Activated CD8-positive, alpha-beta memory T cell treated with anti-CD3 and anti-CD28 coated beads, Interleukin-2, amount 50 U/mL, for 24 hours (primary cell): ENCODE measurements at regions not wholly inside any gene's neighbourhood (a gene's known extent, or its start where the extent isn't known, plus 50 kb on each side); places are given as distances from the start of the nearest gene placed in this dataset.

Experiments used
- DNase-seq: peaks from one replicate; pipeline ENCODE4 v3.0.0-alpha.2; 2020; ENCODE audit errors: extremely low read depth

DNA sequence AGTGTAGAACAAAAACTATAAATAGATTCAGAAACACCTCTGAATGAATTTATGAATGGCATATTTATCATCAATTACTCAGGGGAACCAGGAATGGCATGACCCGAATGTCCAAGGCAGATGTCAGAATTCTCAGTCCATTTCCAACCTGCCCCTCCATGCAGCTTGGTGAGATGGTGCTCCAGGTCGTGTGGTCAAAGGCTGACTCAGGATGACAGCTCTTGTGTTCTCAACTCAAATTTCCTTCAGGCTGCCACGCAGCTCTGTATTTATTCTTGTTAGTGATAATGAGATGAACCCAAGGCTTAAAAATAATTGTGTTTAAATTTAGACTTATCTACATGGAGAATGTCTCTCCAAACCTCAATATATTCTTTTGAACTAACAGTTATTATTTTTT, 146.9 kb downstream of the METTL4 start:
- DNase-seq: no peak

DNA sequence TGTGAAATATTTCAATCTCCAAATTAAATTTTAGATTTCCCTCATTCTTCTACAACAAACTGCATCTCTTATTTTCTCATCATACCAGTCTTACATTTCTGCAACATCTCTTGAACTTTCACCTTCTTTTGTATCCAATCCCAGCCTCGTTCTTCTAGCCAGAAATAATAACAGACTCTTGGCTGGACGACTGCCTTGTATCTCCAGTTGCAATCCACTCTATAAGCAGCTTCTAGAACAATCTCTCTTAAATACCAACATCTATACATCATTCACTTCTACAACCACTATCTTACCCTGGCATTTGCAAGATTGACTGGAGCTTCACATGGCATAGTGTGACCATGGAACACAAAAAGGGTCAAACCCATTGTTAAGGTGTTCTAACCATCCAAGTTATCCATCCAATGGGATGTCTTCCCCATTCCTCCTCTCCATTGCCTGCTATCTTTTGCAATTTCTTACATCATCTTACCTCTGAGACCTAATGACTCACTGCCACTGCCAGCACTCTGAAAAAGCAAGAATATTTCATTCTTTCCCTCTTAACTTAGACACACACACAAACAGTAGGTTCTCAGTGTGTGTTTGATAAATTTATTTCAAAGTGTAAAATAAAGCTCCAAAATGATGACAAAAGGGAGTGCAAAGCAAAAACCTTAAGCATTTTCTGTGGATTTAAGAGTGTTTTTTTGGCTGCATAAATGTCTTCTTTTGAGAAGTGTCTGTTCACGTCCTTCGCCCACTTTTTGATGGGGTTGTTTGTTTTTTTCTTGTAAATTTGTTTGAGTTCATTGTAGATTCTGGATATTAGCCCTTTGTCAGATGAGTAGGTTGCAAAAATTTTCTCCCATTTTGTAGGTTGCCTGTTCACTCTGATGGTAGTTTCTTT, 145.6 kb downstream of the METTL4 start:
- no peak for DNase-seq

DNA sequence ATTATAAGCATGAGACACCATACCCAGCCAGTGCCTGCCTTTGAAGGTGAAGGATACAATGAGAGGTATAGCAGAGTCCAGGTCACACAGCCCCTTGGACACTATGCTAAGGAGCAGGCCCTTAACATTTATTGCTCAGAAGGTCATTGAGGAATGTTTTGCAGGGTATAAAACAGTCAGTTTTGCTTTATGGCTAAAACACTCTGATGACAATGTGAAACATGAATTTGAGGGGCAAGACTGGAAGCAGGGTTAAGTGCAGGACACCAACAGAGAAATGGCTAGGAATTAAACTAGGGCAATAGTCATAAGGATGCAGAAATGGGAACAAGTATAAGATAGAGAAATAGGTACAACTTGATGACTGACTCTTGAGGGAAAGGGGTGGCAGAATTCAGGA, 141.1 kb downstream of the METTL4 start:
- no peak for DNase-seq

DNA sequence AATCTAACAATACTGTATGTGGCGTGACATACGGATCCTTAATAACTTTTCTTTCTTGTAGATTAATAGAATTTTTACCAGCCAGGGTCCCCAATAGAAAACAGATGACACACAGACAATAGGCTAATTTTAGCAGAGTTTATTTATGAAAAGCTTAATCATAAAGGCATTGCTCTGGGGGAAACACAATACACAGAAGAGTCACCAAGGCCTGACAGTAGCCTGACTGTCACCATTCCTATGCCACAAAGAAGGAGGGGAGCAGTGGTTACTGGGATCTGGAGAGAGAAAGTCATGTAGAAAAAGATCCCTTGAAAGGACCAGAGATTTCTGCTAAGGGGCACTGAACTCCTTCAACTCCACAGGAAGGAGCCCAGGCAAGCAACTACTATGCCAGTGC, 139.5 kb downstream of the METTL4 start:
- DNase-seq: no peak

DNA sequence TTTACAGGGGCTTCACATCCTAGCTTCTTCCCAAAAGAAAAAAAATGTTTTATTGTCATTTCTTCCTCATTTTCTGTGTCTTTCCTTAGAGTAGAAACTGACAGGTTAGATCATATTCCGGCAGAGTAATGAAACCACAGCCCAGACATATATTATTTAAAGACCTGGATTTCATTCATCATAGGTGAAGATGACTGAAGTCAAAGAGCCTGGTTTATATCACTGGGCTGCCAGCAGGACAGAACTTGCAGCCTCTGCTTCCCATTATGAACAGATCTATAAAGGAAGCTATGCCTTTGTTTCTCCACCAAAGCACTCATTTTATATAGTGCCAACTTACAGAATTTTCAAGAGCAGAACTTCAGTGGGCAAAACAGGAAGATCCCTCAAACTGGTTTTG, 137.9 kb downstream of the METTL4 start:
- no peak for DNase-seq

DNA sequence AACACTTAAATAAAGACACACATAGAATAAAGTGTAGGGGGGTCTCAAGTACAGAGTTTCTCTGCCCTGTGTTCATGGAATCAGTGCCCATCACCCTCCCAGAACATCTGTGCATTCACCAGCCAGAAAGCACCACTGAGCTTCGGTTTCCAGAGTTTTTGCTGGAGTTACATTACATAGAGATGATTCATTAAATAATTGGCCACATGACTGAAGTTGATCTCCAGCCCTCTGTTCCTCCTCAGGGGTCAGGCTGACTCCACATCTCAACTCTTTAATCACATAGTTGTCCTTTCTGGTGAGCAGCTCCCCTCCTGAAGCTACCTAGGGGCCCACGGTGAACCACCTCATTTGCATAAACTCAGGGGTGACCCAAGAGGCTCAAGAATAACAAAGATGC, 129.8 kb downstream of the METTL4 start:
- DNase-seq: no peak

DNA sequence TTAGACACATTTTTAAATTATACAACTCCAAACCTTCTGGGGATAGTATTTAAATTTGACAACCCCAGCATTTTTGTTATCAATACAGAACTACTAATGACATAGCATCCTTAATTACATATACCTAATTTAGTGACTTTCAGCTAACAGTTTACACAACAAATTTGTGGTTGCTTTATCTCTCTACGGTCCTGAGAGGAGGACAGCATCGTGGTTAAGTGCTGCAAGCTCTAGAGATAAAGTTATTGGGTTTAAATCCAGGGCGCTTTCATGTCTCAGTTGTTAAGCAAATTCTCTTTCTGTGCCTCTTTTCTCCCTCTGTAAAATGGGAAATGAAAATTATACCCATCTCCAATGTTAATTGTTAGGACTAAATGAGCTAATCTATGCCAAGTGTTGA, 129.3 kb downstream of the METTL4 start:
- DNase-seq: no peak

DNA sequence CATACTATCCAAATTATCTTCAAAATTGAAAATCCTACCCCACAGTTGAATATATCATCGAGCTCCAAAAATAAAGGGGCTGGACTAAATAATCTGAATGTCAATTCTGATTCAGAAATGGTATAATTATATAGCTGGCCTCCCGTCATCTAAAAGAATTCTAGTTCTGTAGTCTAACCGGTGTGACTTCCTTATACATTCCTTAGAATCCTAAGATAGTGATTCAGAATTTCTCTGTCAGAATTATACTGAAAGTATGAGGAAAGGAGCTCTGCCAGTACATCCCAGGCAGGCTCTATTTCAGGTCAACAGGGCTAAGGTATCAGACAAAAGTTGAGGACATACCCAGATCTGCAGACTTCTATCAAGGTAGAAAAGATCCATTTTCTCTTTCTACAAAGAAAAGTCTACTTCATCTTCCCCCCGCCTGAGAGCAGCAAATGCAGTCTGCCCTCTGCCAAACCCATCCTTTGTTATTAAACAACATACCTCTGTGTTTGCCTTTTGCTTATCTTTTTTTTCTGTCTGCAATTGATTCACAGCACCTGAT, 128.5 kb downstream of the METTL4 start:
- no peak for DNase-seq

DNA sequence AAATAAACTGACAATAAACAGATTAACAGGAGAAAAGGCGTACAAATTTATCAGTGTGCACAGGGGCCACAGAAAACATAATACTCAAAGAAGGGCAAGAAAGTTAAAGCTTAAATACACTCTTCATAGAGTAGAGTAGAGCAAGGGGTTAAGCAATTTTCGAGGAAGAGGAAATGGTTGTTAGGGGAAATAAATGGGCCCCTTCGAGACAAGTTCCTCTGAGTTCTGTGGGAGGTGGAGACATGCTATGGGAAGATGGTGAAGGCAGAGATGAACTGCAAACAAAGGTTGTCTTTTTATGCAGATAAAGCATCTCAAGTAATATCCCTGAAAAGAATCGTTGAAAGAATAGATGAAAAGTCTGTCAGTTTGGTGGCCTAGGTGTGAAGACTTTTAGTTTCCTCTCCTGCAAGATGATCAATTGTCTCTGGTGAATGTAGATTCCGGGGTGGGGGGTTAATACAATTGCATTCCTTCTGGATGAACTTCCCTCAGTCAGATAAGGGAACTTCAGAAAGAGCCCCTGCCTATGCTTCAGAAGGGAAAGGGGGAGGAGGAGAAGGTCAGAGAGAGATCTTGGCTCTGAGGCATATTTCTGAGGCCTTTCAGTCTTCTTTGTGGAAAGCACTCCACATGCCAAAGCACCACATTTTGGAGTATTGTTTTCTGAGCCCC, 127.0 kb downstream of the METTL4 start:
- DNase-seq: no peak

DNA sequence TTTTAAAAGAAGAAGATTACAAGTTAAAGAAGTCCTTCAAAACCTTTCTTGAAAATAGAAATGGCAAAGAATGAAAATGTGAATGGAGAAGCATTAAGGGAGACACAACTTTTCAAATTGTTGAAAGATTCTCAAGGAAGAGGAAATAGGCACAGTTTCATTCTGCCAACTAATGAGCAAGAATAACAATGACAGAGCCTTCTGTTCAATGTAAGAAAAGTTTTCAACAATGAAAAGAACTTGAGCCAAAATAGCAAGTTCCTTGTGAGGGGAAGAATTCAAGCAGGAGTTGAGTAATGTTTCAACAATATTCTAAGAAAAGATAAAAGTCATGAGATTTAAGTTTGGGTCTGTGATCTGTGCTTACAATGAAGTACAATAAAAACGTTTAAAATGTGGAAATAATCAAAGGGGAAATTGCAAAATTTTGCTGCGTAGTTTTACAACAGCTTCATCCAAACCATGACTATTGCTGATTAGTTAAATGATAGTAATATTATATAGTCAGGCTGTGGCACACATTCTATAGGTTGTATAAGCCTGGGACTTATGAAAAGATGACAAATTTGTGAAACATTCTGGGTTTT, 122.6 kb downstream of the METTL4 start:
- no peak for DNase-seq

DNA sequence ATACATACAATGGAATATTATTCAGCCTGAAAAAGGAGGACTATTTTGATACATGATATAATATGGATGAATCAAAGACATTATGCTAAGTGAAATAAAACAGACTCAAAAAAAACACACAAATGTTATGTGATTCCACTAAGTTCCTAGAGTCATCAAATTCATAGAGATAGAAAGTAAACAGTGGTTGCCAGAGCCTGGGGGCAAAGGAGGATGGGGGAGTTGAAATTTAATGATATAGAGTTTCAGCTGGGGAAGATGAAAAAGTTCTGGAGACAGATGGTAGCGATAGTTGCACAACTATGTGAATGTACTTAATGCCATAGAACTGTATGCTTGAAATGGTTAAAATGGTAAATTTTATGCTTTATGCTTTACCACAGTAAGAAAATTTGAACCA, 119.7 kb downstream of the METTL4 start:
- no peak for DNase-seq

DNA sequence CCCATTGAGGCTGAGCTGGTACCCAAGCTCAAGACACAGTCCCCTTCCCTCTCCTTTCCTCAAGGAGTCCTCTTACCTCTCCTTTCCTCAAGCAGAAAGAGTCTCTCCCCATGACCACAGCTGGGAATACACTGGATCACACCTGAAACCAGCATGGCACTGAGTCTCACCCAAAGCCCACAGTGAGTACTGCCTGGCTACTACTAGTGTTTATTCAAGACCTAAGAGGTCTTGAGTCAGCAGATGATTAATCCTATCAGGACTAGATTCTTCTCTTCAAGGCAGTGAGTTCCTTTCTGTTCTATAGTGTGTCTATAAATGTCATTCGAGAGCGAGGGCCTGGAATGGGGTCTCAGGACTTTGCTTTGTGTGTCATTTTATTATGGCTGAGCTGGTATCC, 111.4 kb downstream of the METTL4 start:
- no peak for DNase-seq

DNA sequence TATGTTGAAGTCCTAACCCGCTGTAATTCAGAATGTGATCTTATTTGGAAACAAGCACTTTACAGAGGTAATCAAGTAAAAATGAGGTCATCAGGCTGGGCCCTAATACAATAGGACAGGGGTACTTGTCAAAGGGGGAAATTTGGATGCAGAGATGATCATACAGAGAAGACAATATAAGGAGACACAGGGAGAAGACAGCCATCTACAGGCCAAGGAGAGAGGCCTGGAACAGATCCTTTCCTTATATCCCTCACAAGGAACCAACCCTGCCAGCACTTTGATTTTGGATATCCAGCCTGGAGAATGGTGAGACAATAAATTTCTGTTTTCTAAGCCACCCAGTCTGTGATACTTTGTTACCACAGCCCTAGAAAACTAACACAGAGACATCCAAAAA, 104.3 kb downstream of the METTL4 start:
- no peak for DNase-seq

DNA sequence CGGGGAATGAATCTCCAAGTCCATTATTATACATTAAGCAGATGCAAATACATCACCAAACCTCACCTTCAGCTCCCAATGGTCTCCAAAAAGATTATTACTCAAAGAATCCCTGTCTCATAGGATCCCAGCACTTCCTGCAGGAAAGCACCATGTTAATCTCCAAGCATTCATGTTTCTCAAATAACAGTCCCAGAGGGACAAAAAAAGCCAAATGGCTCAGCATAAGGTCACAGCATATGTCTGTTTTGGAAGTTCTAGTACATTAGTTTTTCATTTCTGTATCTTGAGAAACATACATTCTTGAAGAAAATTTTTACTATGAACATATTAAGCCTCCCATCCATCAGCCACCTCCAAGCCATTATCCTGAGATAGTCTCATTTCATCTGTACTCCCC, 103.3 kb downstream of the METTL4 start:
- no peak for DNase-seq

DNA sequence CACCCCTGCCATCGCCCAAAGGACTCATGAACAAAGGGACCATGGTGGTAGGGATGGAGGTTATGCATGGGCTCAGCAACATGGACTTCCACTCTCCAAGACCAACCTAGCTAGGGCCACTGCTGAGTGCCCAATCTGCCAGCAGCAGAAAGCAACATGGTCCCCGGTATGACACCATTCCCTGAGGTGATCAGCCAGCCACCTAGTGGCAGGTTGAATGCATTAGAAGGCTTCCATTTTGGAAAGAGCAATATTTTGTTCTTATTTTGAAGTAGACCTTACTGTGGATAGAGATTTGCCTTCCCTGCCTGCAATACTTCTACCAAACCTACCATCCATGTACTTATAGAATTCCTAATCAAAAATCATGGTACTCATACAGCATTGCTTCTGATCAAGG, 99.8 kb downstream of the METTL4 start:
- no peak for DNase-seq

DNA sequence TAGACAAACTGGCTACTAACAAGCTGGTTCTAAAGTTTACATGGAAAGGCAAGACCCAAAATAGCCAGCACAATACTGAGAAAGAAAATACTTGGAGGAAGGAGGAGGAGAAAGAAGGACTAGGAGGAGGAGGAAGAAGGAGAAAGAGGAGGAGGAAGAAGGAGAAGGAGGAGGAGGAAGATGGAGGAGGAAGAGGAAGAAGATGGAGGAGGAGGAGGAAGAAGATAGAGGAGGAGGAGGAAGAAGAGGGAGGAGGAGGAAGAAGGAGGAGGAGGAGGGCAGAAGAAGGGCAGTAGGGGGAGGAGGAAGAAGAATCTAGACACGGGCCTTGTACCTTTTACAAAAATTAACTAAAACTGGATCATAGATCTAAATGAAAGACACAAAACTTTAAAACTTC, 92.6 kb downstream of the METTL4 start:
- DNase-seq: no peak

DNA sequence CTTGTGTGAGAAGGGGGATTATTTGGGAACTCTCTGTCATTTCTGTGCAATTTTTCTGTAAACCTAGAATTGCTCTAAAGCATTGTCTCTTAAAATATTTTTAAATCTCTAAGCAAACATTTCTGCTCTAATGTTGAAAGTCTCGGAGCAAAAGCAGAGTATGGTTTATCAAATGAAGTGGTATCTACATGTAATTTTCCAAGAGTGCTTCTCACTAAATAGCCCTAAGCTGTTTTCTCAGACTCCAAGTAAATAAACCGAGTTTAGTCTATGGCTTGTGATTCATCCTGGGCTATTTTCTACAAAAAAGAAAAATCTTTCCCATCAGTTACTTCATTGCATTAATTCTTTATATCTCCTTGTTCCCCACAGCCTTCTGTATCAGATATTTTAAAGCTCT, 90.8 kb downstream of the METTL4 start:
- DNase-seq: no peak

DNA sequence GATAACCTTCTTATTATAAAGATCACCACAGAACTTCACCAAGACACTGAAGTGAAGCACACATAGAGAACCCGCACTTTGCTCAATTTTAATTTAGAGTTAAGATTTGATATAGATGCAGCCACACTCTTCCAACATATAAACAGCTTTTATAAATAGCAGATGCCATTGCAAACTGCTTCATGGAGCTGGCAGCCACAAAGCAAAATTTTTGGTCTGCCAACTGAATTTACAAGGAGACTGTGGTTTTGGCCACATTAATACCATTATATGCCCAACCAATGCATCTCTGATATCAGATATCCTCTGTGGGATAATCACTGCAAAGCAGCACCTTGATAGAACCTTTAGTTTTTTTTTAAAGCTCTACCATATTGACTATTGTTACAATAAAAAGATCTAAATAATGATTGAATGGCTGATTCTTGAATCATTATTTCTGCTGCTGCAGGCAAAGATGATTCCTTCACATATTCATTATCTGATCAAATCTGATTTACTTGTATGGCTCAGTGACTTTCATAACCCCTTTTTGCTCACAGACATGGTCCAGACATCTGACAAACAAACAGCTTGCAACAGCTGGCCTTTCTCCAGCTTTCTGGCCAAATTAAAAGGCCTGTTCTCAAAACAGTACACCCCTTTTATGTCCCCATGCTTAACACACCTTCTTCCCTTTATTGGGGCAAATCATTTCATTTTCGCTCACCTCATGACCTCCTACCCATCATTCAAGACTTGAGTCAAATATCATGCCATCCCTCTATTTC, 88.4 kb downstream of the METTL4 start:
- DNase-seq: no peak

DNA sequence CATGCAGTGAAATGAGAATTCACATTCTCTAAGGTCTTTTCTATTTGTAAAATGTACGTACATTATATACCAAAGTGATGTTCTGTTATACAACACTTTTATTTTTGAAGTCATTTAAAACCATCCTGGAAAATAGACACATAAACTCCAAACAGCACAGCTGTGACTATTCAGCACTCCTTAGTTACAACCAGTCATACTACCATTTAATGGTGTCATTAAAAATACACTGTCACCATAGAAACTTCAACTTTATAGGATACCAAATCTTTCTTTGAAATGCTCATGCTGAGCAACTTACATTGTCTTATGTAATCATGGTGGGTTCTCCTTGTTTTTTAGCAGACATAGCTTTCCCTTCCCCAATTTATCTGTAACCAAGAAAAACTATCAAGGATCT, 85.3 kb downstream of the METTL4 start:
- DNase-seq: no peak

DNA sequence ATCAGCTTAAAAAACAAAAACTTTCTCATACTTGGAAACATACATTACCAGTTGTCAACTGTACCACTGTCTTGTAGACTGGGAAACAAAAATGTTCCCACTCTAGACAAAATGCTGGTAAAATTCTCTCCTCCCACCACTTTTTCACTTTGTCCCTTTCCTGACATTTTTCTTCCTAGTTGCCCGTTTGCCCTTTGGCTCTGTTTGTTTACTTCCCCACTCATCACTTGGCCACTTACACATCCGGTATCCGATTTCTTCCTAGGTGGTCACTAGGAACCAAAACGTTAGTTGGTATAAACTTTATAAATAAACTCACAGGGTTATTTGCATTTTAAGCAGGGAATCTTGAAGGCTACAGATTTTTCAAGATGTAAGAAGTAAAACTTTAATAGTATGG, 84.9 kb downstream of the METTL4 start:
- no peak for DNase-seq
